Liver (tissue), 8 donors: ENCODE measurements at regions not wholly inside any gene's neighbourhood (a gene's known extent, or its start where the extent isn't known, plus 50 kb on each side); places are given as distances from the start of the nearest gene placed in this dataset.

Experiments used
- DNase-seq: peaks from one replicate; pipeline ENCODE4 v3.0.0-alpha.2; 2017; ENCODE audit warnings: low spot score
- H3K27ac ChIP-seq, 2 donors: one replicate each; pipeline ENCODE4 v1.7.0; 2013; ENCODE audit warnings: inconsistent platforms in 2 of 2, low read length in 2 of 2, control low read depth in 1 of 2, low read depth in 1 of 2, mild to moderate bottlenecking in 1 of 2
- H3K27me3 ChIP-seq, 4 donors: one replicate each; pipeline versions ENCODE4 v1.6.1 to v1.7.0; 2013; ENCODE audit warnings: low read length in 3 of 4, inconsistent platforms in 1 of 4, mild to moderate bottlenecking in 1 of 4, moderate library complexity in 1 of 4; ENCODE audit not compliant: control insufficient read depth in 4 of 4, insufficient read depth in 4 of 4
- H3K36me3 ChIP-seq, 4 donors: one replicate each; pipeline versions ENCODE4 v1.6.1 to v1.7.0; 2013; ENCODE audit warnings: low read length in 3 of 4, mild to moderate bottlenecking in 3 of 4, low read depth in 1 of 4, moderate library complexity in 1 of 4; ENCODE audit not compliant: control insufficient read depth in 4 of 4, insufficient read depth in 3 of 4
- H3K4me1 ChIP-seq, 4 donors: one replicate each; pipeline versions ENCODE4 v1.6.1 to v1.7.0; 2013; ENCODE audit warnings: low read length in 3 of 4, mild to moderate bottlenecking in 3 of 4, moderate library complexity in 1 of 4; ENCODE audit not compliant: control insufficient read depth in 4 of 4, insufficient read depth in 4 of 4
- H3K4me3 ChIP-seq, 3 donors: one replicate each; pipeline versions ENCODE4 v1.6.1 to v1.7.0; 2013; ENCODE audit warnings: low read length in 3 of 3, control low read depth in 1 of 3, low read depth in 1 of 3, mild to moderate bottlenecking in 1 of 3
- H3K9ac ChIP-seq, 2 donors: one replicate each; pipeline ENCODE4 v1.7.0; 2013; ENCODE audit warnings: low read length in 2 of 2, mild to moderate bottlenecking in 2 of 2, moderate library complexity in 2 of 2, control low read depth in 1 of 2, low read depth in 1 of 2
- H3K9me3 ChIP-seq, 4 donors: one replicate each; pipeline versions ENCODE4 v1.6.1 to v1.7.0; 2013; ENCODE audit warnings: low read length in 3 of 4; ENCODE audit not compliant: control insufficient read depth in 4 of 4
- ATF3 ChIP-seq: IDR thresholded peaks from 2 replicates; pipeline ENCODE4 v1.6.1; 2016; ENCODE audit warnings: antibody characterized with exemption
- CTCF ChIP-seq: fragments of 150-350 bp; IDR thresholded peaks from 2 replicates; pipeline ENCODE4 v1.5.1; 2017; ENCODE audit warnings: improper control_type of control experiment, low read depth, low read length; ENCODE audit not compliant: missing input control
- EGR1 ChIP-seq, 2 donors: IDR thresholded peaks; 2 replicates each; pipeline ENCODE4 v1.6.1; 2016 to 2018; ENCODE audit warnings: antibody characterized with exemption in 2 of 2, low read depth in 2 of 2
- FOXA1 ChIP-seq: IDR thresholded peaks from 2 replicates; pipeline ENCODE4 v1.6.1; 2016; ENCODE audit warnings: antibody characterized with exemption
- GABPA ChIP-seq, 2 donors: IDR thresholded peaks in 1 of 2; conservative IDR thresholded peaks in 1 of 2; 2 replicates each; pipeline ENCODE4 v1.6.1; 2016; ENCODE audit warnings: antibody characterized with exemption in 2 of 2, mild to moderate bottlenecking in 1 of 2, moderate library complexity in 1 of 2
- HNF4A ChIP-seq, 2 donors: conservative IDR thresholded peaks; 2 replicates each; pipeline ENCODE4 v1.6.1; 2016; ENCODE audit warnings: antibody characterized with exemption in 2 of 2, mild to moderate bottlenecking in 2 of 2
- HNF4G ChIP-seq: IDR thresholded peaks from 2 replicates; pipeline ENCODE4 v1.6.1; 2016; ENCODE audit warnings: antibody characterized with exemption
- JUND ChIP-seq, 2 donors: IDR thresholded peaks; 2 replicates each; pipeline ENCODE4 v1.6.1; 2016; ENCODE audit warnings: antibody characterized with exemption in 2 of 2
- MAX ChIP-seq: IDR thresholded peaks from 2 replicates; pipeline ENCODE4 v1.6.1; 2016; ENCODE audit warnings: antibody characterized with exemption
- NR2F2 ChIP-seq: IDR thresholded peaks from 2 replicates; pipeline ENCODE4 v1.6.1; 2016; ENCODE audit warnings: antibody characterized with exemption
- RAD21 ChIP-seq, 2 donors: IDR thresholded peaks; 2 replicates each; pipeline ENCODE4 v1.6.1; 2016; ENCODE audit warnings: antibody characterized with exemption in 2 of 2, mild to moderate bottlenecking in 2 of 2
- REST ChIP-seq: IDR thresholded peaks from 2 replicates; pipeline ENCODE4 v1.6.1; 2016; ENCODE audit warnings: antibody characterized with exemption, mild to moderate bottlenecking
- RXRA ChIP-seq, 2 donors: IDR thresholded peaks; 2 replicates each; pipeline ENCODE4 v1.6.1; 2017 to 2018; ENCODE audit warnings: antibody characterized with exemption in 2 of 2, mild to moderate bottlenecking in 1 of 2
- SP1 ChIP-seq: IDR thresholded peaks from 2 replicates; pipeline ENCODE4 v1.6.1; 2018; ENCODE audit warnings: antibody characterized with exemption, mild to moderate bottlenecking
- TAF1 ChIP-seq: conservative IDR thresholded peaks from 2 replicates; pipeline ENCODE4 v1.6.1; 2016; ENCODE audit warnings: antibody characterized with exemption, mild to moderate bottlenecking
- YY1 ChIP-seq: IDR thresholded peaks from 2 replicates; pipeline ENCODE4 v1.6.1; 2016; ENCODE audit warnings: antibody characterized with exemption, mild to moderate bottlenecking
- WGBS: extraction: QIAGEN DNeasy Blood & Tissue Kit; methylation state at CpG from one replicate; pipeline ENCODE4 v1.1.7; 2013; 5-methylcytosine and 5-hydroxymethylcytosine counted together
- donor health status: healthy.
- donor health status: healthy.
- donor health status: healthy.
- donor health status: healthy.
- donor health status: healthy.

GRCh38 chr2:173739006-173739405 is 226.2 kb downstream of the SP3 start:
- Histone ChIP-seq H3K9me3 (no peaks in the 10 kb centered on the region), H3K36me3 (no peaks in the 10 kb centered on the region), H3K9ac (no peak overlapping the region), H3K27ac (no peak overlapping the region), H3K27me3 (no peaks in the 10 kb centered on the region), H3K4me3 (no peak overlapping the region), H3K4me1 (peaks cover 0 to 3% (median under 1%) of the 10 kb centered on the region in 4 donors)
- no peak for TF ChIP-seq FOXA1
- no peak for TF ChIP-seq RXRA (IDR thresholded peaks at IDR 0.05)
- no peak for TF ChIP-seq CTCF
- TF ChIP-seq EGR1 (IDR thresholded peaks at IDR 0.05; ENCODE audit: low read depth in 2 of 2) = no peak
- TF ChIP-seq GABPA (IDR thresholded peaks at IDR 0.05 in 1 of 2, conservative IDR thresholded peaks at IDR 0.05 in 1 of 2) = no peak
- TF ChIP-seq NR2F2 = no peak
- TF ChIP-seq YY1 = no peak
- no peak for TF ChIP-seq SP1
- TF ChIP-seq RAD21 (IDR thresholded peaks at IDR 0.05) = no peak
- no peak for TF ChIP-seq HNF4A (conservative IDR thresholded peaks at IDR 0.05)
- TF ChIP-seq MAX = no peak
- no peak for TF ChIP-seq REST
- no peak for TF ChIP-seq HNF4G
- no peak for TF ChIP-seq TAF1
- TF ChIP-seq JUND (IDR thresholded peaks at IDR 0.05) = no peak
- WGBS = 87% methylated on average over 5 of the region's 5 CpGs
- no peak for DNase-seq

- H3K36me3 ChIP-seq = no peaks in the 10 kb centered on the region
- 77% methylated on average over 5 of the region's 5 CpGs for WGBS
- DNase-seq = no peak
- H3K9me3 ChIP-seq = no peaks in the 10 kb centered on the region
- H3K4me3 ChIP-seq = no peak overlapping the region
- H3K27me3 ChIP-seq = no peaks in the 10 kb centered on the region
- H3K9ac ChIP-seq = no peak overlapping the region
- H3K4me1 ChIP-seq = no peaks in the 10 kb centered on the region
- no peak overlapping the region for H3K27ac ChIP-seq
- TF ChIP-seq RAD21 (IDR thresholded peaks at IDR 0.05) (no peak), MAX (no peak), TAF1 (no peak), ATF3 (no peak)
Observed at GRCh38 chr2:173740639-173741038, 224.5 kb downstream of the SP3 start.
